ENCODE measurements at regions not wholly inside any gene's neighbourhood (a gene's known extent, or its start where the extent isn't known, plus 50 kb on each side); places are given as distances from the start of the nearest gene placed in this dataset.

GRCh38 chr2:222013889-222014288, 284.9 kb downstream of the PAX3 start:
- BruUV-seq (replicated peaks), result no TSS peak
- no peak overlapping the region for H3K4me3 Mint-ChIP-seq (ENCODE audit: low read depth, unreplicated experiment)
- no peaks in the 10 kb centered on the region for H3K4me1 Mint-ChIP-seq (ENCODE audit: low read depth, unreplicated experiment)
- DNase-seq, result no peak
- TF ChIP-seq CTCF (IDR thresholded peaks at IDR 0.05; ENCODE audit: unreplicated experiment), result no peak
- CTCF ChIA-PET, result interaction anchor here (1.3 kb wide), 1 partner anchor 11 kb away, joined by 4 read pairs; no protein-coding TSS in a partner anchor
- H3K36me3 Mint-ChIP-seq (ENCODE audit: insufficient read depth, unreplicated experiment), result no peaks in the 10 kb centered on the region
- peaks cover 66% of the 10 kb centered on the region for H3K27me3 Mint-ChIP-seq (ENCODE audit: unreplicated experiment)
- H3K27ac Mint-ChIP-seq (ENCODE audit: unreplicated experiment), result no peak overlapping the region
- H3K9me3 Mint-ChIP-seq (ENCODE audit: low read depth, unreplicated experiment), result peaks cover 3% of the 10 kb centered on the region
- intact Hi-C loops (cut with micrococcal nuclease; ENCODE audit: unreplicated experiment), result no loop called here

GRCh38 chr2:222000326-222000725, 298.5 kb downstream of the PAX3 start:
- CTCF ChIA-PET, result no interaction called here
- intact Hi-C loops (cut with micrococcal nuclease; ENCODE audit: unreplicated experiment), result no loop called here
- no peaks in the 10 kb centered on the region for H3K36me3 Mint-ChIP-seq (ENCODE audit: insufficient read depth, unreplicated experiment)
- peak; percentile 4 for DNase-seq
- H3K27me3 Mint-ChIP-seq (ENCODE audit: unreplicated experiment), result peaks cover 20% of the 10 kb centered on the region
- no peak for TF ChIP-seq CTCF (IDR thresholded peaks at IDR 0.05; ENCODE audit: unreplicated experiment)
- peaks cover 2% of the 10 kb centered on the region for H3K9me3 Mint-ChIP-seq (ENCODE audit: low read depth, unreplicated experiment)
- no peak overlapping the region for H3K4me3 Mint-ChIP-seq (ENCODE audit: low read depth, unreplicated experiment)
- BruUV-seq (replicated peaks), result no TSS peak
- H3K4me1 Mint-ChIP-seq (ENCODE audit: low read depth, unreplicated experiment), result peaks cover 18% of the 10 kb centered on the region
- no peak overlapping the region for H3K27ac Mint-ChIP-seq (ENCODE audit: unreplicated experiment)

GRCh38 chr2:221999717-222000116, 299.1 kb downstream of the PAX3 start:
- CTCF ChIA-PET, result interaction anchor here (0.6 kb wide), 1 partner anchor 55 kb away, joined by 3 read pairs; no protein-coding TSS in a partner anchor
- intact Hi-C loops (cut with micrococcal nuclease; ENCODE audit: unreplicated experiment), result no loop called here
- peaks cover 16% of the 10 kb centered on the region for H3K27me3 Mint-ChIP-seq (ENCODE audit: unreplicated experiment)

GRCh38 chr2:221999166-221999565, 299.6 kb downstream of the PAX3 start:
- CTCF ChIA-PET, result interaction anchor here (0.6 kb wide), 1 partner anchor 55 kb away, joined by 3 read pairs; no protein-coding TSS in a partner anchor
- no TSS peak for BruUV-seq (replicated peaks)
- H3K9me3 Mint-ChIP-seq (ENCODE audit: low read depth, unreplicated experiment), result peaks cover 2% of the 10 kb centered on the region

More at GRCh38 chr2:221999717-222000116, 299.1 kb downstream of the PAX3 start:
- TF ChIP-seq CTCF (IDR thresholded peaks at IDR 0.05; ENCODE audit: unreplicated experiment), result no peak
- DNase-seq, result peak; percentile 5
- H3K4me1 Mint-ChIP-seq (ENCODE audit: low read depth, unreplicated experiment), result peaks cover 18% of the 10 kb centered on the region
- H3K27ac Mint-ChIP-seq (ENCODE audit: unreplicated experiment), result no peak overlapping the region
- H3K4me3 Mint-ChIP-seq (ENCODE audit: low read depth, unreplicated experiment), result no peak overlapping the region
- no peaks in the 10 kb centered on the region for H3K36me3 Mint-ChIP-seq (ENCODE audit: insufficient read depth, unreplicated experiment)
- H3K9me3 Mint-ChIP-seq (ENCODE audit: low read depth, unreplicated experiment), result peaks cover 2% of the 10 kb centered on the region
- no TSS peak for BruUV-seq (replicated peaks)

More at GRCh38 chr2:221999166-221999565, 299.6 kb downstream of the PAX3 start:
- TF ChIP-seq CTCF (IDR thresholded peaks at IDR 0.05; ENCODE audit: unreplicated experiment), result no peak
- no peak overlapping the region for H3K27ac Mint-ChIP-seq (ENCODE audit: unreplicated experiment)
- H3K4me1 Mint-ChIP-seq (ENCODE audit: low read depth, unreplicated experiment), result peaks cover 18% of the 10 kb centered on the region
- DNase-seq, result no peak
- H3K27me3 Mint-ChIP-seq (ENCODE audit: unreplicated experiment), result peaks cover 12% of the 10 kb centered on the region
- H3K4me3 Mint-ChIP-seq (ENCODE audit: low read depth, unreplicated experiment), result no peak overlapping the region
- intact Hi-C loops (cut with micrococcal nuclease; ENCODE audit: unreplicated experiment), result no loop called here
- no peaks in the 10 kb centered on the region for H3K36me3 Mint-ChIP-seq (ENCODE audit: insufficient read depth, unreplicated experiment)

Data from Calu3 (cell line).